GM23338 (cell line): ENCODE measurements at regions not wholly inside any gene's neighbourhood (a gene's known extent, or its start where the extent isn't known, plus 50 kb on each side); places are given as distances from the start of the nearest gene placed in this dataset.

ENCODE experiments used
- JUNB ChIP-seq: IDR thresholded peaks from one replicate; pipeline ENCODE4 v1.6.1; 2016; ENCODE audit warnings: antibody characterized with exemption; ENCODE audit not compliant: unreplicated experiment
- POLR2AphosphoS5 ChIP-seq: IDR thresholded peaks from 2 replicates; pipeline ENCODE4 v1.6.1; 2016; ENCODE audit warnings: antibody characterized with exemption, low read depth
- REST ChIP-seq: IDR thresholded peaks from one replicate; pipeline ENCODE4 v1.6.1; 2018; ENCODE audit warnings: antibody characterized with exemption; ENCODE audit not compliant: unreplicated experiment
- STAT1 ChIP-seq: IDR thresholded peaks from one replicate; pipeline ENCODE4 v1.6.1; 2016; ENCODE audit warnings: antibody characterized with exemption; ENCODE audit not compliant: unreplicated experiment
- TF ChIP-seq, protein P1 (sequence below), 2 experiments: fragments of 200-600 bp in 1 of 2; sonication (generic) in 1 of 2; conservative IDR thresholded peaks; 2 replicates each; pipeline versions ENCODE4 v1.5.1 to v1.6.1; 2016 to 2017; ENCODE audit warnings: antibody characterized with exemption in 2 of 2, low read depth in 2 of 2, mild to moderate bottlenecking in 2 of 2, moderate library complexity in 1 of 2

- TF ChIP-seq, protein P1, sequence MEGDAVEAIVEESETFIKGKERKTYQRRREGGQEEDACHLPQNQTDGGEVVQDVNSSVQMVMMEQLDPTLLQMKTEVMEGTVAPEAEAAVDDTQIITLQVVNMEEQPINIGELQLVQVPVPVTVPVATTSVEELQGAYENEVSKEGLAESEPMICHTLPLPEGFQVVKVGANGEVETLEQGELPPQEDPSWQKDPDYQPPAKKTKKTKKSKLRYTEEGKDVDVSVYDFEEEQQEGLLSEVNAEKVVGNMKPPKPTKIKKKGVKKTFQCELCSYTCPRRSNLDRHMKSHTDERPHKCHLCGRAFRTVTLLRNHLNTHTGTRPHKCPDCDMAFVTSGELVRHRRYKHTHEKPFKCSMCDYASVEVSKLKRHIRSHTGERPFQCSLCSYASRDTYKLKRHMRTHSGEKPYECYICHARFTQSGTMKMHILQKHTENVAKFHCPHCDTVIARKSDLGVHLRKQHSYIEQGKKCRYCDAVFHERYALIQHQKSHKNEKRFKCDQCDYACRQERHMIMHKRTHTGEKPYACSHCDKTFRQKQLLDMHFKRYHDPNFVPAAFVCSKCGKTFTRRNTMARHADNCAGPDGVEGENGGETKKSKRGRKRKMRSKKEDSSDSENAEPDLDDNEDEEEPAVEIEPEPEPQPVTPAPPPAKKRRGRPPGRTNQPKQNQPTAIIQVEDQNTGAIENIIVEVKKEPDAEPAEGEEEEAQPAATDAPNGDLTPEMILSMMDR (conservative IDR thresholded peaks at IDR 0.05; ENCODE audit: low read depth in 2 of 2): no peak
- TF ChIP-seq STAT1 (no peak), JUNB (no peak), POLR2AphosphoS5 (no peak), REST (no peak)
These were observed 172.5 kb upstream of the LRIG1 start for GRCh38 chr3:66673293-66673692.
